ENCODE measurements at regions not wholly inside any gene's neighbourhood (a gene's known extent, or its start where the extent isn't known, plus 50 kb on each side); places are given as distances from the start of the nearest gene placed in this dataset.

GRCh38 chr10:111745982-111746381 lies 437.6 kb downstream of the GPAM start:
- Mint-ChIP-seq H3K4me1 (ENCODE audit: low read depth) (no peaks in the 10 kb centered on the region), H3K36me3 (ENCODE audit: low read depth) (no peaks in the 10 kb centered on the region), H3K27me3 (ENCODE audit: insufficient read depth) (no peaks in the 10 kb centered on the region), H3K9me3 (no peaks in the 10 kb centered on the region), H3K27ac (no peak overlapping the region), H3K4me3 (no peak overlapping the region)
- DNase-seq (ENCODE audit: low spot score) = no peak
- intact Hi-C loops (cut with micrococcal nuclease) = no loop called here

- no peak overlapping the region for H3K4me3 Mint-ChIP-seq
- no peak overlapping the region for H3K27ac Mint-ChIP-seq
- no peaks in the 10 kb centered on the region for H3K4me1 Mint-ChIP-seq (ENCODE audit: low read depth)
- intact Hi-C loops (cut with micrococcal nuclease) = no loop called here
- no peak for DNase-seq (ENCODE audit: low spot score)
- H3K36me3 Mint-ChIP-seq (ENCODE audit: low read depth) = no peaks in the 10 kb centered on the region
- H3K9me3 Mint-ChIP-seq = no peaks in the 10 kb centered on the region
- H3K27me3 Mint-ChIP-seq (ENCODE audit: insufficient read depth) = no peaks in the 10 kb centered on the region
Observed at GRCh38 chr10:111747751-111748150, 435.8 kb downstream of the GPAM start.

- no peak overlapping the region for H3K4me3 Mint-ChIP-seq
Observed at GRCh38 chr10:111748184-111748583, 435.4 kb downstream of the GPAM start.

GRCh38 chr10:111750165-111750849 lies 433.3 kb downstream of the GPAM start:
- no peak overlapping the region for H3K27ac Mint-ChIP-seq
- H3K4me1 Mint-ChIP-seq (ENCODE audit: low read depth) = no peaks in the 10 kb centered on the region
- no peaks in the 10 kb centered on the region for H3K36me3 Mint-ChIP-seq (ENCODE audit: low read depth)
- no peaks in the 10 kb centered on the region for H3K9me3 Mint-ChIP-seq
- no peak overlapping the region for H3K4me3 Mint-ChIP-seq
- intact Hi-C loops (cut with micrococcal nuclease) = no loop called here
- no peak for DNase-seq (ENCODE audit: low spot score)
- peaks cover 4% of the 10 kb centered on the region for H3K27me3 Mint-ChIP-seq (ENCODE audit: insufficient read depth)

More at GRCh38 chr10:111748184-111748583, 435.4 kb downstream of the GPAM start:
- no peaks in the 10 kb centered on the region for H3K27me3 Mint-ChIP-seq (ENCODE audit: insufficient read depth)
- DNase-seq (ENCODE audit: low spot score) = no peak
- H3K36me3 Mint-ChIP-seq (ENCODE audit: low read depth) = no peaks in the 10 kb centered on the region
- intact Hi-C loops (cut with micrococcal nuclease) = no loop called here
- H3K9me3 Mint-ChIP-seq = no peaks in the 10 kb centered on the region
- H3K4me1 Mint-ChIP-seq (ENCODE audit: low read depth) = no peaks in the 10 kb centered on the region
- H3K27ac Mint-ChIP-seq = no peak overlapping the region

- no peak overlapping the region for H3K4me3 Mint-ChIP-seq
- no peaks in the 10 kb centered on the region for H3K36me3 Mint-ChIP-seq (ENCODE audit: low read depth)
- H3K4me1 Mint-ChIP-seq (ENCODE audit: low read depth) = no peaks in the 10 kb centered on the region
- intact Hi-C loops (cut with micrococcal nuclease) = loop anchor here (5.0 kb wide), 1 partner anchor 381 kb away; no protein-coding TSS in a partner anchor
- H3K27ac Mint-ChIP-seq = no peak overlapping the region
- H3K27me3 Mint-ChIP-seq (ENCODE audit: insufficient read depth) = peaks cover 4% of the 10 kb centered on the region
- DNase-seq (ENCODE audit: low spot score) = no peak
- no peaks in the 10 kb centered on the region for H3K9me3 Mint-ChIP-seq
Observed at GRCh38 chr10:111756217-111757061, 427.1 kb downstream of the GPAM start.

- Mint-ChIP-seq H3K36me3 (ENCODE audit: low read depth) (no peaks in the 10 kb centered on the region), H3K4me1 (ENCODE audit: low read depth) (no peaks in the 10 kb centered on the region), H3K4me3 (no peak overlapping the region), H3K27ac (no peak overlapping the region), H3K9me3 (no peaks in the 10 kb centered on the region), H3K27me3 (ENCODE audit: insufficient read depth) (peaks cover 4% of the 10 kb centered on the region)
- intact Hi-C loops (cut with micrococcal nuclease) = loop anchor here (5.0 kb wide), 1 partner anchor 379 kb away; no protein-coding TSS in a partner anchor
- no peak for DNase-seq (ENCODE audit: low spot score)
Observed at GRCh38 chr10:111758593-111758992, 425.0 kb downstream of the GPAM start.

GRCh38 chr10:111762114-111762513 lies 421.5 kb downstream of the GPAM start:
- Mint-ChIP-seq H3K27ac (no peak overlapping the region), H3K36me3 (ENCODE audit: low read depth) (no peaks in the 10 kb centered on the region), H3K27me3 (ENCODE audit: insufficient read depth) (no peaks in the 10 kb centered on the region), H3K4me3 (no peak overlapping the region), H3K4me1 (ENCODE audit: low read depth) (no peaks in the 10 kb centered on the region), H3K9me3 (no peaks in the 10 kb centered on the region)
- intact Hi-C loops (cut with micrococcal nuclease) = no loop called here
- DNase-seq (ENCODE audit: low spot score) = no peak

GRCh38 chr10:111765216-111765615 lies 418.3 kb downstream of the GPAM start:
- intact Hi-C loops (cut with micrococcal nuclease) = no loop called here
- no peaks in the 10 kb centered on the region for H3K9me3 Mint-ChIP-seq
- no peak for DNase-seq (ENCODE audit: low spot score)

GRCh38 chr10:111766464-111766863 lies 417.1 kb downstream of the GPAM start:
- H3K36me3 Mint-ChIP-seq (ENCODE audit: low read depth) = no peaks in the 10 kb centered on the region
- H3K9me3 Mint-ChIP-seq = no peaks in the 10 kb centered on the region
- H3K27ac Mint-ChIP-seq = no peak overlapping the region
- intact Hi-C loops (cut with micrococcal nuclease) = no loop called here
- no peak for DNase-seq (ENCODE audit: low spot score)
- no peaks in the 10 kb centered on the region for H3K4me1 Mint-ChIP-seq (ENCODE audit: low read depth)
- H3K27me3 Mint-ChIP-seq (ENCODE audit: insufficient read depth) = no peaks in the 10 kb centered on the region
- H3K4me3 Mint-ChIP-seq = no peak overlapping the region

More at GRCh38 chr10:111765216-111765615, 418.3 kb downstream of the GPAM start:
- H3K4me3 Mint-ChIP-seq = no peak overlapping the region
- no peaks in the 10 kb centered on the region for H3K4me1 Mint-ChIP-seq (ENCODE audit: low read depth)
- H3K27me3 Mint-ChIP-seq (ENCODE audit: insufficient read depth) = no peaks in the 10 kb centered on the region
- no peak overlapping the region for H3K27ac Mint-ChIP-seq
- no peaks in the 10 kb centered on the region for H3K36me3 Mint-ChIP-seq (ENCODE audit: low read depth)

- DNase-seq (ENCODE audit: low spot score) = no peak
- Mint-ChIP-seq H3K4me3 (no peak overlapping the region), H3K4me1 (ENCODE audit: low read depth) (no peaks in the 10 kb centered on the region), H3K27ac (no peak overlapping the region), H3K27me3 (ENCODE audit: insufficient read depth) (no peaks in the 10 kb centered on the region), H3K36me3 (ENCODE audit: low read depth) (no peaks in the 10 kb centered on the region), H3K9me3 (no peaks in the 10 kb centered on the region)
- intact Hi-C loops (cut with micrococcal nuclease) = no loop called here
Observed at GRCh38 chr10:111767661-111768060, 415.9 kb downstream of the GPAM start.

- intact Hi-C loops (cut with micrococcal nuclease) = no loop called here
- DNase-seq (ENCODE audit: low spot score) = no peak
- Mint-ChIP-seq H3K4me3 (no peak overlapping the region), H3K4me1 (ENCODE audit: low read depth) (no peaks in the 10 kb centered on the region), H3K27ac (no peak overlapping the region), H3K9me3 (no peaks in the 10 kb centered on the region), H3K36me3 (ENCODE audit: low read depth) (no peaks in the 10 kb centered on the region), H3K27me3 (ENCODE audit: insufficient read depth) (no peaks in the 10 kb centered on the region)
Observed at GRCh38 chr10:111773950-111774349, 409.6 kb downstream of the GPAM start.

GRCh38 chr10:111774486-111774885 lies 409.1 kb downstream of the GPAM start:
- no peaks in the 10 kb centered on the region for H3K27me3 Mint-ChIP-seq (ENCODE audit: insufficient read depth)
- intact Hi-C loops (cut with micrococcal nuclease) = no loop called here
- no peaks in the 10 kb centered on the region for H3K9me3 Mint-ChIP-seq
- H3K36me3 Mint-ChIP-seq (ENCODE audit: low read depth) = no peaks in the 10 kb centered on the region
- H3K27ac Mint-ChIP-seq = no peak overlapping the region
- H3K4me1 Mint-ChIP-seq (ENCODE audit: low read depth) = no peaks in the 10 kb centered on the region
- DNase-seq (ENCODE audit: low spot score) = no peak
- H3K4me3 Mint-ChIP-seq = no peak overlapping the region

GRCh38 chr10:111784436-111784835 lies 399.1 kb downstream of the GPAM start:
- no peak overlapping the region for H3K4me3 Mint-ChIP-seq
- no peaks in the 10 kb centered on the region for H3K9me3 Mint-ChIP-seq
- intact Hi-C loops (cut with micrococcal nuclease) = no loop called here
- H3K36me3 Mint-ChIP-seq (ENCODE audit: low read depth) = no peaks in the 10 kb centered on the region
- H3K27ac Mint-ChIP-seq = no peak overlapping the region
- no peaks in the 10 kb centered on the region for H3K4me1 Mint-ChIP-seq (ENCODE audit: low read depth)
- H3K27me3 Mint-ChIP-seq (ENCODE audit: insufficient read depth) = no peaks in the 10 kb centered on the region
- no peak for DNase-seq (ENCODE audit: low spot score)

Measured in activated T-helper 1 cell treated with anti-CD3 and anti-CD28 coated beads, Interleukin-12 subunit alpha, Interleukin-12 subunit beta, Interleukin-2, Interleukin-4 antibody, amounts not matched to agents 30 ng/mL and 10 ng/mL and 1 ng/mL, durations not matched to agents 14 hours and 24 hours and 36 hours (primary cell).